ENCODE measurements at regions not wholly inside any gene's neighbourhood (a gene's known extent, or its start where the extent isn't known, plus 50 kb on each side); places are given as distances from the start of the nearest gene placed in this dataset.

DNA sequence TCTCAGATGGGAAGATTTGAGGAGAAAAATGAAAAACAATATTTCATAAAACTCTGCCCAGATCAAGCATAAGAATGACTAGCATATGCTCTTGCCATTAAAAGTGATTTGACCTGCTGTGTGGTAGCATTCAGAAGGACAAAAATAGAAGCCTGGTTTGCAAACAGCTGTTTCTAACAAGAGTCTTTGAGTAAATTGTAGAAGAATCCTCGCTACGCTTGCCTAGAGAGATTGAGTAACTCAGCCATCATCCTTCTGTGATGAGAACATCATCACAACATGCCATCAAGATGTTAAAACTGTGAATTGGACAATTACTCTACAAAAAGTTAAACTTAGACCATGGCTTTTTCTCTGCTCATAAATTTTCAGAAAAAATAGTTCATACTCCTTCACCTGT lies 168.9 kb upstream of the PUDP start:
- H3K9me3 Mint-ChIP-seq (ENCODE audit: low read depth): no peaks in the 10 kb centered on the region

DNA sequence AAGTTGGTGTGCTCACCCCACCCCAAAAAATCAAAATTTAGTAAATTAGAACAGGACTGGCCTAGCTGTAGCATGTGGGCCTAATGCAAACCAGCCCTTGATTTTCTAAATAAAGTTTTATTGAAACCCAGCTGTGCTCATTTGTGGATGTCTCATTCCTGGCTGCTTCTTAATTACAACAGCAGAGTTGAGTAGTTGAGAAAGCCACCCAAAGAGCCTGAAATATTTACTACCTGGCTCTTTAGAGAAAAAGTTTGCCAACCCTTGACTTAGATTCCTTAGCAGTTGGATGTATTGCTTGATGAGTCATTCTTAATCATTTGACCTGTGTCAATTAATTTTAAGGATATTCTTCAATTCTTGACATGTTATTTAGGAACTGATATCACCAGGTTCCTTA lies 168.3 kb upstream of the PUDP start:
- Mint-ChIP-seq H3K27me3 (ENCODE audit: low read depth) (no peaks in the 10 kb centered on the region), H3K36me3 (ENCODE audit: low read depth) (no peaks in the 10 kb centered on the region), H3K9me3 (ENCODE audit: low read depth) (no peaks in the 10 kb centered on the region), H3K27ac (ENCODE audit: unreplicated experiment) (no peak overlapping the region), H3K4me3 (ENCODE audit: unreplicated experiment) (no peak overlapping the region), H3K4me1 (ENCODE audit: low read depth) (peaks cover 18% of the 10 kb centered on the region)
- no peak for TF ChIP-seq CTCF (IDR thresholded peaks at IDR 0.05)
- no peak for DNase-seq (ENCODE audit: low spot score)

More for the DNA sequence above, 168.9 kb upstream of the PUDP start:
- Mint-ChIP-seq H3K27ac (ENCODE audit: unreplicated experiment) (no peak overlapping the region), H3K4me3 (ENCODE audit: unreplicated experiment) (no peak overlapping the region), H3K36me3 (ENCODE audit: low read depth) (no peaks in the 10 kb centered on the region), H3K4me1 (ENCODE audit: low read depth) (peaks cover 18% of the 10 kb centered on the region), H3K27me3 (ENCODE audit: low read depth) (no peaks in the 10 kb centered on the region)
- TF ChIP-seq CTCF (IDR thresholded peaks at IDR 0.05): no peak
- DNase-seq (ENCODE audit: low spot score): no peak

DNA sequence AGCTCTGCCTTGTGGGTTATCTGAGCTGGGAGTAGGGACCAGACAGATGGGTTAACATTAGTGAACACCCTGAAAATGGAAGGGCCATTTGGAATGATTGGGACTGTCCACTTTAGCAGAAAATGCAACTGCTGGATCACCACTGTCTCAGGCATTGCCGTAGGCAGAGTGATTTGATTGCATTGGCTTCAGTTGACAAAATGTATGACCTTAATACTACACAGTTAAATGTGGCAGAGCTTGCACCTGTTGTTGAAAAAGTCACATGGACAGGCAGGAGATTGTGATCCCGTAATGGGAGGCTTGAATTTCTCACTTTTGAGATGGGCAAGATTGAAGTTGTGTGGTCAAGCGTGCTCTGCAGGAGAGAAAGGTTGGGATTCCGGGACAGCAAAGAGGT lies 166.5 kb upstream of the PUDP start:
- Mint-ChIP-seq H3K36me3 (ENCODE audit: low read depth) (no peaks in the 10 kb centered on the region), H3K27me3 (ENCODE audit: low read depth) (no peaks in the 10 kb centered on the region), H3K4me1 (ENCODE audit: low read depth) (peaks cover 18% of the 10 kb centered on the region), H3K9me3 (ENCODE audit: low read depth) (no peaks in the 10 kb centered on the region), H3K27ac (ENCODE audit: unreplicated experiment) (no peak overlapping the region), H3K4me3 (ENCODE audit: unreplicated experiment) (no peak overlapping the region)
- no peak for DNase-seq (ENCODE audit: low spot score)
- no peak for TF ChIP-seq CTCF (IDR thresholded peaks at IDR 0.05)

- H3K4me1 Mint-ChIP-seq (ENCODE audit: low read depth): no peaks in the 10 kb centered on the region
- H3K4me3 Mint-ChIP-seq (ENCODE audit: unreplicated experiment): no peak overlapping the region
- peaks cover 4% of the 10 kb centered on the region for H3K36me3 Mint-ChIP-seq (ENCODE audit: low read depth)
- H3K27ac Mint-ChIP-seq (ENCODE audit: unreplicated experiment): no peak overlapping the region
- no peaks in the 10 kb centered on the region for H3K27me3 Mint-ChIP-seq (ENCODE audit: low read depth)
- H3K9me3 Mint-ChIP-seq (ENCODE audit: low read depth): peaks cover 10% of the 10 kb centered on the region
- DNase-seq (ENCODE audit: low spot score): no peak
- no peak for TF ChIP-seq CTCF (IDR thresholded peaks at IDR 0.05)
Measured at GRCh38 chrX:7307720-7308119, 159.8 kb upstream of the PUDP start.

DNA sequence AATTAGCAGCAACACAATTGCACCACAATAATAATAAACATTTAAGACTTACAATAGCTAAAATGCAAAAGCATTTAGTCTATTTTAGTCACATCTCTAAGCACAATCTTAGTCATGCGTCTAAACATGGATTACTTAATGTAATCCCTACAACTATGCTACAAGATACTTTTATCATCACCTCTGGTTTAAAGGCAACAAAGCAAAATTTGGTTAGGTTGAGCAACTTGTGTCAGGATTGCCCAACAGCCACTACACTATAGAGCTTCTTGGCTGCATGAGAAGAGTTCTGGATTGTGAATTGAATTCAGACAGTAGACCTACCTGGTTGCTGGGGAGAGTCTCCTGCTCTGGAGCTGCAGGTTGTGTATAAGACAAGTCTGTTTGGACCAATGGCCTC lies 146.5 kb upstream of the PUDP start:
- peaks cover 2% of the 10 kb centered on the region for H3K36me3 Mint-ChIP-seq (ENCODE audit: low read depth)
- TF ChIP-seq CTCF (IDR thresholded peaks at IDR 0.05): no peak
- DNase-seq (ENCODE audit: low spot score): no peak
- peaks cover 14% of the 10 kb centered on the region for H3K9me3 Mint-ChIP-seq (ENCODE audit: low read depth)
- no peaks in the 10 kb centered on the region for H3K4me1 Mint-ChIP-seq (ENCODE audit: low read depth)
- no peak overlapping the region for H3K4me3 Mint-ChIP-seq (ENCODE audit: unreplicated experiment)
- H3K27ac Mint-ChIP-seq (ENCODE audit: unreplicated experiment): no peak overlapping the region
- H3K27me3 Mint-ChIP-seq (ENCODE audit: low read depth): no peaks in the 10 kb centered on the region

Data from chondrocyte (in vitro differentiated cells).